Mesenchymal stem cell (in vitro differentiated cells and primary cell): ENCODE measurements at regions not wholly inside any gene's neighbourhood (a gene's known extent, or its start where the extent isn't known, plus 50 kb on each side); places are given as distances from the start of the nearest gene placed in this dataset.

ENCODE experiments used
- DNase-seq: peaks from one replicate; pipeline ENCODE4 v3.0.0-alpha.2; 2013
- H2AFZ ChIP-seq: one replicate; pipeline ENCODE4 v1.6.1; 2013; ENCODE audit warnings: low read depth, mild to moderate bottlenecking, control low read depth, inconsistent platforms, low read length, moderate library complexity
- H2AK5ac ChIP-seq: 2 replicates; pipeline ENCODE4 v1.6.1; 2013; ENCODE audit warnings: low read length, moderate library complexity, mild to moderate bottlenecking, inconsistent platforms; ENCODE audit not compliant: severe bottlenecking
- H2BK120ac ChIP-seq: one replicate; pipeline ENCODE4 v1.6.1; 2013; ENCODE audit warnings: low read depth, mild to moderate bottlenecking, inconsistent platforms, low read length, moderate library complexity
- H2BK12ac ChIP-seq, 2 experiments: one replicate each; pipeline ENCODE4 v1.6.1; 2013; ENCODE audit warnings: inconsistent platforms in 2 of 2, low read length in 2 of 2, mild to moderate bottlenecking in 2 of 2, moderate library complexity in 2 of 2, control low read depth in 1 of 2
- H2BK15ac ChIP-seq: one replicate; pipeline ENCODE4 v1.6.1; 2013; ENCODE audit warnings: mild to moderate bottlenecking, low read depth, inconsistent platforms; ENCODE audit not compliant: poor library complexity, severe bottlenecking
- H2BK5ac ChIP-seq: 2 replicates; pipeline ENCODE4 v1.6.1; 2013; ENCODE audit warnings: low read depth, mild to moderate bottlenecking, low read length, control low read depth, inconsistent platforms; ENCODE audit not compliant: poor library complexity, severe bottlenecking
- H3K14ac ChIP-seq, 2 experiments: one replicate each; pipeline ENCODE4 v1.6.1; 2013; ENCODE audit warnings: inconsistent platforms in 2 of 2, low read length in 2 of 2, control low read depth in 1 of 2, mild to moderate bottlenecking in 1 of 2, moderate library complexity in 1 of 2
- H3K18ac ChIP-seq, 2 experiments: one replicate each; pipeline ENCODE4 v1.6.1; 2013; ENCODE audit warnings: inconsistent platforms in 2 of 2, low read length in 2 of 2, control low read depth in 1 of 2, low read depth in 1 of 2, mild to moderate bottlenecking in 1 of 2
- H3K23ac ChIP-seq, 2 experiments: one replicate each; pipeline ENCODE4 v1.6.1; 2013; ENCODE audit warnings: inconsistent platforms in 2 of 2, low read length in 2 of 2, mild to moderate bottlenecking in 2 of 2, moderate library complexity in 2 of 2, control low read depth in 1 of 2
- H3K27ac ChIP-seq: 2 replicates; pipeline ENCODE4 v1.5.1; 2013; ENCODE audit warnings: mild to moderate bottlenecking, moderate library complexity, low read length, control low read depth, inconsistent platforms; ENCODE audit not compliant: poor library complexity, severe bottlenecking
- H3K27me3 ChIP-seq, 2 experiments: 2 replicates each; pipeline versions ENCODE4 v1.6.1 to v1.7.0; 2013; ENCODE audit warnings: low read length in 2 of 2, mild to moderate bottlenecking in 2 of 2, moderate library complexity in 2 of 2, control low read depth in 1 of 2, inconsistent platforms in 1 of 2; ENCODE audit not compliant: control insufficient read depth in 1 of 2, insufficient read depth in 1 of 2
- H3K36me3 ChIP-seq, 2 experiments: 2 replicates each; pipeline versions ENCODE4 v1.6.1 to v1.7.0; 2013; ENCODE audit warnings: low read length in 2 of 2, control low read depth in 1 of 2, inconsistent platforms in 1 of 2, low read depth in 1 of 2, mild to moderate bottlenecking in 1 of 2; ENCODE audit not compliant: insufficient read depth in 2 of 2, control insufficient read depth in 1 of 2
- H3K4ac ChIP-seq, 2 experiments: one replicate each; pipeline ENCODE4 v1.6.1; 2013; ENCODE audit warnings: inconsistent platforms in 2 of 2, low read length in 2 of 2, mild to moderate bottlenecking in 2 of 2, moderate library complexity in 2 of 2, control low read depth in 1 of 2, low read depth in 1 of 2
- H3K4me1 ChIP-seq: 2 replicates; pipeline ENCODE4 v1.6.1; 2013; ENCODE audit warnings: low read depth, low read length, control low read depth; ENCODE audit not compliant: control insufficient read depth, insufficient read depth
- H3K4me2 ChIP-seq: 2 replicates; pipeline ENCODE4 v1.6.1; 2013; ENCODE audit warnings: low read length, mild to moderate bottlenecking, inconsistent platforms; ENCODE audit not compliant: poor library complexity, severe bottlenecking
- H3K4me3 ChIP-seq, 2 experiments: 2 replicates each; pipeline versions ENCODE4 v1.5.1 to v1.7.0; 2013; ENCODE audit warnings: low read length in 2 of 2, mild to moderate bottlenecking in 2 of 2, control low read depth in 1 of 2, low read depth in 1 of 2; ENCODE audit not compliant: insufficient read depth in 1 of 2
- H3K79me1 ChIP-seq: replicated peaks from 2 replicates; pipeline ENCODE4 v1.6.1; 2013; ENCODE audit warnings: mild to moderate bottlenecking, control low read depth, low read length, inconsistent platforms; ENCODE audit not compliant: poor library complexity, severe bottlenecking
- H3K9ac ChIP-seq: 2 replicates; pipeline ENCODE4 v1.7.0; 2013; ENCODE audit warnings: mild to moderate bottlenecking, low read length, moderate library complexity
- H3K9me3 ChIP-seq: 2 replicates; pipeline ENCODE4 v1.7.0; 2013; ENCODE audit warnings: mild to moderate bottlenecking, low read length; ENCODE audit not compliant: control insufficient read depth
- H4K8ac ChIP-seq: one replicate; pipeline ENCODE4 v1.6.1; 2013; ENCODE audit warnings: inconsistent platforms, mild to moderate bottlenecking, low read length, moderate library complexity
- H4K91ac ChIP-seq: one replicate; pipeline ENCODE4 v1.6.1; 2013; ENCODE audit warnings: mild to moderate bottlenecking, low read length, inconsistent platforms
- WGBS: methylation state at CpG from one replicate; pipeline ENCODE4 v1.1.7; 2013; ENCODE audit warnings: mixed read lengths; 5-methylcytosine and 5-hydroxymethylcytosine counted together

- Histone ChIP-seq H3K14ac (no peak overlapping the region), H3K9me3 (no peaks in the 10 kb centered on the region), H4K91ac (no peak overlapping the region), H2BK120ac (no peak overlapping the region), H3K4ac (no peak overlapping the region), H2BK12ac (no peak overlapping the region), H3K4me3 (peak overlapping the region in 1 of 2 experiments; percentile 9), H3K4me2 (no peak overlapping the region), H3K23ac (no peak overlapping the region), H2AK5ac (no peak overlapping the region), H3K36me3 (no peaks in the 10 kb centered on the region), H3K18ac (no peak overlapping the region), H3K27me3 (no peaks in the 10 kb centered on the region), H2AFZ (no peak overlapping the region), H3K79me1 (no peaks in the 10 kb centered on the region), H2BK15ac (no peak overlapping the region), H3K9ac (peak overlapping the region; percentile 43), H2BK5ac (no peak overlapping the region), H4K8ac (no peak overlapping the region), H3K27ac (peak overlapping the region; percentile 84), H3K4me1 (peaks cover 2% of the 10 kb centered on the region)
- WGBS = 53% methylated on average over 2 of the region's 4 CpGs
- DNase-seq = peak; percentile 34
Observed at GRCh38 chr3:190718671-190719070, 143.8 kb downstream of the GMNC start.

GRCh38 chr3:190718097-190718496 lies 144.4 kb downstream of the GMNC start:
- no peak overlapping the region for H2BK120ac ChIP-seq
- no peak overlapping the region for H3K4ac ChIP-seq
- H3K36me3 ChIP-seq = no peaks in the 10 kb centered on the region
- H3K18ac ChIP-seq = no peak overlapping the region
- DNase-seq = no peak
- H3K27ac ChIP-seq = peak overlapping the region; percentile 77
- no peak overlapping the region for H3K4me2 ChIP-seq
- H3K79me1 ChIP-seq = no peaks in the 10 kb centered on the region
- no peaks in the 10 kb centered on the region for H3K27me3 ChIP-seq
- H3K4me1 ChIP-seq = peaks cover 2% of the 10 kb centered on the region
- no peak overlapping the region for H2BK15ac ChIP-seq
- no peaks in the 10 kb centered on the region for H3K9me3 ChIP-seq
- H2AK5ac ChIP-seq = peak overlapping the region; percentile 70
- peak overlapping the region in 1 of 2 experiments; percentile 9 for H3K4me3 ChIP-seq
- no peak overlapping the region for H4K8ac ChIP-seq
- H3K14ac ChIP-seq = no peak overlapping the region
- WGBS = 70% methylated on average over 3 of the region's 5 CpGs
- peak overlapping the region; percentile 43 for H3K9ac ChIP-seq
- no peak overlapping the region for H4K91ac ChIP-seq
- no peak overlapping the region for H3K23ac ChIP-seq
- H2BK5ac ChIP-seq = no peak overlapping the region
- no peak overlapping the region for H2AFZ ChIP-seq
- no peak overlapping the region for H2BK12ac ChIP-seq

DNA sequence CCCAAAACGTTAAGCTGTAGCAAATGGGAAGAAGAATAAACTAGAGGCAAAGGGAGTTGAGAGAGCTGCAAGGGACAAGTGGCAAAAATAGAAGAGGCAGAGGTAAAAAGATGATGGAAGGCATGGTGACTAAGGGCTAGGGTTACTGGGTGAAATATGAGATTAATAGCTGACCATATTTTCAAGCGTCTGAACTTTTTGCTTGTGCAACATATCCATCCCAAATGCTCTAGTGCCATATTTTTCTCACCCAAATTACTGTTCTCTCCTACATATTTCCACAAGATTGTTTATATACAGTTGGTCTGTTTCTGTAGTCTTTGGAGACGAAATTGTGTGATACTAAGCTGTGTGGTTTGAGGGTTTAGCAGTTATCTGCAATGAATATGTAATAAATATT lies 145.5 kb downstream of the GMNC start:
- Histone ChIP-seq H3K18ac (no peak overlapping the region), H3K14ac (no peak overlapping the region), H3K9me3 (no peaks in the 10 kb centered on the region), H3K4me2 (no peak overlapping the region), H3K23ac (no peak overlapping the region), H3K4me3 (no peak overlapping the region), H2BK15ac (no peak overlapping the region), H3K9ac (no peak overlapping the region), H2AK5ac (no peak overlapping the region), H3K4ac (no peak overlapping the region), H2BK5ac (no peak overlapping the region), H3K4me1 (peaks cover 2% of the 10 kb centered on the region), H3K36me3 (no peaks in the 10 kb centered on the region), H4K91ac (no peak overlapping the region), H3K27ac (no peak overlapping the region), H2BK120ac (no peak overlapping the region), H2AFZ (no peak overlapping the region), H3K79me1 (no peaks in the 10 kb centered on the region), H4K8ac (no peak overlapping the region), H2BK12ac (no peak overlapping the region), H3K27me3 (no peaks in the 10 kb centered on the region)
- WGBS = 80% methylated on average over 1 of the region's 3 CpGs
- DNase-seq = no peak

DNA sequence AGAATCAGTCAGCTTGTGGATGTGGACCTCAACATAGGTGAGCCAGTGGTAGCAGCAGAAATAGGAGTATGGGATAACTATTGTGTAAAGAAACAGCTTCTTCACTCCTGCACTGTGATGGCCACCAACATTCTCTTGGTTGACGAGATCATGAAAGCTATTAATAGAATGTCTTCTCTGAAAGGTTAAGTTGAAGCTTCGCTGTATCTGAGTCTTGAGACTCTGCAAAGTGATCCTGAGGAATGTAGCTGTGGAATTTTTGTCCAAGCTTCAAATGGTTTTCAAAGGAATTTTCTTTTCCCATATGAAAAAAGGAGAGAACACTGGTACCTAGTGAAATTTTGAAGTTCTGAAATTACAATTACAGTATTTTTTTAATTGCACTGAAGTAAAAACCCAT lies 146.3 kb downstream of the GMNC start:
- H3K18ac ChIP-seq = no peak overlapping the region
- no peaks in the 10 kb centered on the region for H3K9me3 ChIP-seq
- no peak overlapping the region for H3K14ac ChIP-seq
- no peaks in the 10 kb centered on the region for H3K79me1 ChIP-seq
- no peak overlapping the region for H2BK12ac ChIP-seq
- H3K4ac ChIP-seq = no peak overlapping the region
- H2AFZ ChIP-seq = no peak overlapping the region
- no peak overlapping the region for H2BK120ac ChIP-seq
- no peak overlapping the region for H2BK15ac ChIP-seq
- no peaks in the 10 kb centered on the region for H3K27me3 ChIP-seq
- no peak overlapping the region for H3K4me3 ChIP-seq
- H2AK5ac ChIP-seq = peak overlapping the region; percentile 96
- H4K91ac ChIP-seq = no peak overlapping the region
- peaks cover 2% of the 10 kb centered on the region for H3K4me1 ChIP-seq
- no peak overlapping the region for H3K9ac ChIP-seq
- no peak overlapping the region for H3K4me2 ChIP-seq
- no peak overlapping the region for H2BK5ac ChIP-seq
- H3K27ac ChIP-seq = no peak overlapping the region
- H4K8ac ChIP-seq = no peak overlapping the region
- no peak for DNase-seq
- no peaks in the 10 kb centered on the region for H3K36me3 ChIP-seq
- H3K23ac ChIP-seq = no peak overlapping the region
- WGBS = 54% methylated on average over 2 of the region's 2 CpGs
